Putamen (tissue), 1 donor: ENCODE measurements at regions not wholly inside any gene's neighbourhood (a gene's known extent, or its start where the extent isn't known, plus 50 kb on each side); places are given as distances from the start of the nearest gene placed in this dataset.

Experiments
- DNase-seq: peaks from one replicate; pipeline ENCODE4 v3.0.0-alpha.2; 2016; ENCODE audit warnings: low spot score

DNA sequence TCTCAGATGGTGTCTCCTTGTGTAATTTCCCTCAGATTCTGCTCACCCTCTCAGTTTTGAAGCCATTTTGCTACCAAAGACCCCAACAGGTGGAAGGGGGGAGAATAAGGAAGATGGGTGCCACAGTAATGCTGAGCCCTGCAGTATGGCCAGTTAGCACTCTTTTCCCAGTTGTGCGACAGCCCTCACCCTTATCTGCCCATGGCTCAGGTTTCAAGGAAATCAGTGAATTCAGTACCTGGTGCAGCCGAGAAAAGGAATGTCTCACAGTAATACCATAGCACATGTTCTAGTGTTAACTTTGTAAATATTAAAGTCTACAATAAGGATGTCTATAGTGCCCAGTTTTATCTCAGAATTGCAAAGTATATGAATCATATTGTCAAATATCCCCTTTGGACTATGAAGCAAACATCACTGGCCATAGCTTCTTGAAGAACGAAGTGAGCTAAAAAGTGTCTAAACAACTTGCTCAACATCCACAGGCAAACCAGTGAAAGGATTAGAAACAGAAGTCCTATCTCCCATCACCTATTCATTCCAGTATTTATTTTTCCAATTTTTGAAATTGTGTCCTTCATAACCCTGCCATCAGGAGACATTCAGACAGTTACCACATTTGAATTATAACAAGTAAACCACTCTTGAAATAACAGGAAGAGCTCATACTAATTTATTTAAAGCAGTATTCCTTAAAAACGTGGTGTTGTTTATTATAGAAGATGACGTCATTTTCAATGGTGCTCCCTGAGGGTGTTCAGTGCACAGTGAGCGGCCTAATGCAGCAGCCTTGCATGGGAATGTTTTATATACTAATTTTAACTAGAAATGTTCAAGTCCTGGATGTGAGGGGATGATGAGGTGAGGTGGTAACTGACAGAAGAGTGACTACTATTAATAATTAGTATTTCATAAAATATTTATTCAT is 366.2 kb downstream of the TFAP2A start:
- no peak for DNase-seq

DNA sequence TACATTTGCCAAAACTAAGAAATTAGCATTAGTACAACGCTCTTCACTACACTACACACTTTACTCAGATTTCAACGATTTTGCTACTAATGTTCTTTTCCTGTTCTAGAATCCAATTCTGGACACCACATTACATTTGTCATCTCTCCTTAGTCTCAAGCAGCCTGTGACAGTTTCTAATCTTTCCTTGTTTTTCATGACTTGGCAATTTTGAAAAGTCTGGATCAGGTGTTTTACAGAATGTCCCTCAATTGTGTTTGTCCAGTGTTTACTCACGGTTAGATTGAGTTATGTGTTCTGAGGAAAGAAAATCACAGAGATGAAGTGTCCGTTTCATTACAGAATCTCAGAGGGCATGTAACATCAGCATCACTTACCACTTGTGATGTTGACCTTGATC is 372.6 kb downstream of the TFAP2A start:
- no peak for DNase-seq

DNA sequence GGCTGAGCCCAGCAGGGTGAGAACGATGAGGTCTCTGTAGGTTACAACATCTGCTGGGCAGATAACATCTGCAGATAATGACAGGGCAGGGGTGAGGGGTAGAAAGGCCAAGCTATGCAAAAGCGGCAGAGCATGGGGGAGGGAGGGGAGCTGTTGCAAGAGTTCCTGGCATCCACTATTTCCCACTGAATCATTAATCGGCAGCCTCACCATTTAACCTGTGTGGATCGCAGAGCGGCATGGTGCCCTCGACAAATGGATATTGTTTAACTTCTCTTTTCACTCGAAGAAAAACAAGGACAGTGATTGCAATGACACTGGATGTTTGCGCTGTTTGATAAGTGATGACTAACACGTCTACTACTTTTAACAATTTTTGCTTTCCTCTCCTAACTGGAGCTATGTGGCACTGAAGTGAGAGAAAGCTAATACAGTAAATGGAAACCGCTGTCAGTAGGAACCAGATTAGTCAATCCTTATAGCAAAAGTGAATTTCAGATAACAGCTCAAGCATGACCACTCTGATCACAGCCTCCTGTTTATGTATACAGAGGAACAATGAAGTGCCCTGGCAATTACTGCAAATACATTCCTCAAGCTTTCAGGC is 381.5 kb downstream of the TFAP2A start:
- DNase-seq, result no peak

DNA sequence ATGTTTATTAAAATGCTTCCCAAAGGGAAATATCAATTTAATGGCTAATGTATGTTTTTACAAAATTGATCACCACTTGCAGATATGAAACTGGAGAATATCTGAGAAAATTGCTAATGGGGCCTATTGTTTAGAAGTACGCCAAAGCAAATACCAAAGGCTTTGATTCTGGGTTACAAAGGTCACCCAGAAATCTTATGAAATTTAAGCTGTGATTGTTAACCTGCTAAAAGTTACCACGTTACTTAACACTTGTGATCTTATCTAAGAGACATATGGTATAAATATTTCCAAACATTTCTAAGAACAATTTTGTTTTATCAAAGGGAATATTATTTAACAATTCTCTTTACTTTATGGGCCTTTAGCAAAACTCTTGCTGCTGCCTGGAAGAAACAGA is 383.3 kb downstream of the TFAP2A start:
- DNase-seq, result no peak

DNA sequence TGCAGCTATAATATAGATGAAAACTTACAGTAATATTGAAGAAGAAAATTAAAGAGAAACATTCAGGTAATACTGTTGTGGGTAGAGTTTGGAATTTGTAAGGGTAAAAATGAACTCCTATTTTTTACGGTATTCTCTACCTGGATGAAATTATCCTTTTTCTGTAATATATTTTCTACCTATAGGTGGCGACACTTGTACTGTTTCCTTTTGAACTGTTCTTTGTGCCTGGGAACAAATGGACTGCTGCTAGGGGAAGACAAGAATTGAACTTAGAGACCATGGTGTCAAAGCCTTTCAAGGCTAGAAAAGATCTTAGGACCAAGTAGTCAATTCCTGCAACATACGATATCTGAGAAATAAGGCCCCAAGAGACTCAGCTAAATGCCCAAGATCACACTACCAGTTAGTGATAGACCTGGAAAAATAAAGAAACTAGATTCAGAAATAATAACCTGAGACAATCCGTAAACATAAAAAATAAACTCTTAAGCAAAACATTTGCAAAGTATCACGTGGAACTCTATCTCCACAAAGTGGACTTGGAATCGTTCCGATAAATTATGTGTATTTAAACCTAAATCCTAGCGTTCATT is 383.8 kb downstream of the TFAP2A start:
- peak; percentile 3 for DNase-seq

DNA sequence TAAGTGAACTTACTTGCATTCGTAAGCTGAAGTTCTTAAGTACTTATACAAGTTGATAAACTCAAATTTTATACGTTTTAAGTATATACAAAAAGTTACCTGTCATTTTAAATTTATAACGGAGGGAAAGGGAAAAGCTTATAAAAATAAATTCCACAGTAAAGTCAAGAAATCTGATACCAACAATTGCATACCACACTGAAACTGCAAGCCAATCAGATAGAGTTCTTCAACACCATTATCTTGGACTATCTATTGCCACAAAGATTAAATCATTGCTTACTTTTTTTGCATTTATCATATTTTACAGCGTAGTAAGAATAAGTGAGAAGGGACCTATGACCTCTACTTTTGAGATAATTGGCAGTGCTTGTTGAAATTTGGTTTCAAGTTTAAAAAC is 386.7 kb downstream of the TFAP2A start:
- DNase-seq, result no peak

DNA sequence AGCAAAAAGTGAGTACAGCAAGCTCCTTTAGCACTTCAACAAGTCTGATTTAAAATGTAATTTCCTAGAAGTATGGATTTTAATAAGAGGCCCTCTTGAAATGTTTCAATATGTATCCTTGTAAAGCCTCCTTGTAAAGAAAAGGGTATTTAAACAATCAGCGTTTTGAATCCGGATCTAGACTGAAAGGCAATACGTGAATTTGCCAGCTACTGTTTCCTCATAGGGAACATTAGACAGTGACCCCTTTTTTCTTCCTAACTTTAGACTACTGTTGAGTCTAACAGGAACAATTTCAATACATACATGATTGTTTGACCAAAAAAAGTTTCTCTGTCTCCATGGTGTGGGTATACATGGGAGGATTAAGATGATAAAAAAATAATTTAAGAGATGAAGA is 395.0 kb downstream of the TFAP2A start:
- DNase-seq, result no peak

DNA sequence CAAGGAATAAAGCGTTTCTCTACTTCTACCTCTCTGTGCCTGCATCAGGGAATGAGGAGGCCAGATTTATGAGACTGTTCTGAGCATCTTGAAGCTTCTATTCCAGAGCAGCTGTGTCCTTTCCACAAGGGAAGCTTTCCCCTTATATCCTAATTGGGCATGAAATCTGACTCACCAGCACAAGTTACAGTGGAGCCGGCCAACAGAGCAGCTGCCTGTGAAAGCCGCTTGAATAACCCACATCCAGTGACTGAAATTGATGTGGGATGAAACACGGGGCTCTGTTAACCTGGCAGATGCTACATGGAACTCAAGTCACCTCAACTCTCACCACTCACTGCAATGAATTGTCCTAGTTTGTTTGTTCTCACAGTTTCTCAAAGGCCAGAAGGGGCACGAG is 400.3 kb downstream of the TFAP2A start:
- DNase-seq, result no peak

DNA sequence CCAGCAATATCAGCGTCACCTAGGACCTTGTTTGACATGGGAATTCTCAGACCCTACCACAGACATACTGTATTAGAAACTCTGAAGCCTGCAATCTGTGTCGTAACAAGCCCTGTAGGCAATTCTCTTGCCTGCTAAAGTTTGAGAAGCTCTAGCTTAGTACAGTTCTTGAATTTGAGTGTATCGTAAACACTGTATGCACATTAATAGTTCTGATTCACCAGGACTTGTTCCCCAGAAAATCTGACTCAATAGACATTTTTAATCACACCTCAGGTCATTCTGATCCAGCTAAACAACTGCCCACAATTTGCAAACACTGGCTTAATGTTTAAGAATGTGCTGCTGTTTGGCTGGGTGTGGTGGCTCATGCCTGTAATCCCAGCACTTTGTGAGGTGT is 414.3 kb downstream of the TFAP2A start:
- no peak for DNase-seq

DNA sequence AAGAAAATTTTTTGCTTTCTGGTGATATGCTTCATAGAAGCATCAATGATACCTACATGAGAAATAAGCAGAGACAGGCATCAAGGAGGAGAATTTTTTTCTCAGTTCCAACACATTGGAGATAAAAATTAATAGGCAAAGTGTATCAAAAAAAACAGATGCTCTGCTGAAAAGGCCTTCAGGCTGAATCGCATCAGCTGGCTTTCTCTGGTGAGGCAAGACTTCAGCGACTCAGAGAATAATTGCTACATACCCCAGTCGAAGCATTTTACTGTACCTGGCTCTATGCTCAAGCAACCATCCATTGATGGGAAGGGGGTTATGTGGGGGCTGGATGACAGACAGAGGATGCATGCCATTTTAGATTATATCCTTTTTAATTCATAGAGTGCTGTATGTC is 415.1 kb downstream of the TFAP2A start:
- no peak for DNase-seq

DNA sequence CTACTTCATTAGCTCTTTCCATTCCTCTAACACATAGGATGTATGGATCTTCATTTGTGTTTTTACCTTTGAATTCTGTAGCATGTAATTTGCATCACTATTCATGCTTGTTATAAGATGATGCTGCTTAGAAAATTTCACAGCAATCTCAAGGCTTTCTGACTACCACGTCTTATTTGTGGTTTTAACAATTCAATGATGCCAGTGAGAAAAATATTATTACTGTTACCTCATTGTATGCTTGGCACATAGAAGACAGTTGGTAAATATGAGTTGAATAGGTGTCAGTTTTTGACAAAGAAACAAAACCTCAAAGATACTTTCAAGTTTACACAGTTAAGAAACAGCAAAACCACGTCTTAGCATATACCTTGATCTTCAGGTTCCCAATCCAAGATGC is 428.6 kb downstream of the TFAP2A start:
- DNase-seq, result no peak

DNA sequence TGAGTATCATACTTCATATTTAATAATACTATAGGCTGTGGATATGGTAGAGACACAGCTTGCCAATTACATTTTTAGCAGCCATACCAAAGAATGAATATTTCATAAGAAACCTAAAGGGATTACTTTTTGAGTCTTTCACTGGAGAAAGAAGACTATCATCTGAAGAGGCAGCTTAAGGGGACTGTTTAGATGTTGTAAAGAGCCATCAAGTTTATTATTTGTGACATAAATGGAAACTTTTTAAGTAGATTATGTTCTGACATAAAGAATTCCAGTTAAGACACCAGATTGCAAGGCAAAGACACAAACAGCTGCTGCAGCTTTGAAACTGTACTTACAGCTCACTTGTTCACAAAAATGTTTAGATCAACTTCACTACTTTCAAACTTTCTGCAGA is 429.4 kb downstream of the TFAP2A start:
- no peak for DNase-seq

DNA sequence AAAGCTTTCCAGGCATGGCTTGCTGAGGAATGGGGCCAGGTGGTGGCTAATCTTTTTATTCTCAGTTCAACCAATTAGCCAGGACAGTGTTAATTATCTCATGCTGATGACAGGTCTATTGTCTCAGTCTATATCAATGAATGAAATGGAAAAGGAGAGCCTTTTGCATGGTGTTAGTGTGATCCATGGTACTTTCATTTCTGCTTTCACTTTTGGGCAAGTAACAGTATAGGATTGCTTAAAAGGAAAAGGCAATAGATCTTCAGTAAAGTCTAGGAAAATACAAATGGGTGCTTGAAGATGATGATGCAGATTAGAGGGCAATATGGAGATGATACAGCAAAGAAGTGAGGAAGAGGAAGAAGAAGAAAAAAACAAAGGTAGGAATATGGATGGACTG is 430.3 kb downstream of the TFAP2A start:
- DNase-seq, result no peak

DNA sequence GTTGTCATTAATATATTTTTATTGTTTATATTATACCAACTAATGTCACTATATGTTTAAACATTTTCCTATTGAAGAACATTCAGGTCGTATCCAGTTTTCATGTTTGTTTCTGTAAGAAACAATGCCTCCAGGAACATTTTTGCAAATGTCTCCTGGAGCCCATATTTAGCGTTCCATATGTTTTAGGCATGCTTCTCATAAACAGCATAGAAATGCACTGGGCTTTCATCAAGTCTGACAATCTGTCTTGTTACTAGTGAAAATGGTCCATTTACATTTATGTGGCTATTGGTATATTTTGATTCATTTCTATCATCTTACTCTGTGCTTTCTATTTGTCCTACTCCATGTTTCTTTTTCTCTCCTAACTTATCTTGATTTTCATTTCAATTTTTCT is 431.7 kb downstream of the TFAP2A start:
- no peak for DNase-seq

DNA sequence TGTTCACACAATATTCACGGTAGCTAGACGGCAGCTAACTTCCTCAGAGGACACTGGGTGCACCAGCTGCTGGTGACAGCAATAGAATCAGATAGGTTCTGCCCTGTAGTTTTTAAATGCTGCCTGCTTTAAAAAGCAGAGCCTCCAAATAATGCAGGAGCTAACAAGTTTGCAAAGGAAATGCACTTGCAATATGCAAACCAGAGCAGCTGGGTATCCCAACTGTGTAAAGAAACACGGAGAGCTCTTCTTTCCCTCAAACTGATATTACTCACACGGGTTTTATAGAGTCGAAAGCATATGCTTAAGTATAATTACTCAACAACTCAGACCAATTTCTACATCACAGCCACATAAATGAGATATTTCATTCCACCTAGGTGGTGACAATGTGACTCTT is 432.7 kb downstream of the TFAP2A start:
- DNase-seq, result no peak

DNA sequence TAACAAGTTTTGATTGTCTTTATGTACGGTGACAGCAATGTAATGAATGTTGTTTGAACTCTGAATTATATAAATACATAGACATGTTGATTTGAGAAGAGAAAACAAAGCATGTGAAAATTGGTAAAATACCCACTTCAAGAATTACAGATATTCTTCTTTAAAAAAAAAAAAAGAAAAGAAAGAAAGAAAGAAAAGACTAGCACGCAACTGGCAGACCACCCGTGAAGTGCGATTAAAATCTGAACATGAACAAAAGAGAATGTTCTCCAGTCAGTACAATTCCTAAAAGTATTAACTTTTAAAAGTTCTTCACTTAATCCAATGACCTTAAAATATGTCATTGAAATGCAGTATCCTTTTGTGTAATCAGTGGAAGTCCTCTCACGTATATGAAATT is 434.9 kb downstream of the TFAP2A start:
- DNase-seq, result no peak

DNA sequence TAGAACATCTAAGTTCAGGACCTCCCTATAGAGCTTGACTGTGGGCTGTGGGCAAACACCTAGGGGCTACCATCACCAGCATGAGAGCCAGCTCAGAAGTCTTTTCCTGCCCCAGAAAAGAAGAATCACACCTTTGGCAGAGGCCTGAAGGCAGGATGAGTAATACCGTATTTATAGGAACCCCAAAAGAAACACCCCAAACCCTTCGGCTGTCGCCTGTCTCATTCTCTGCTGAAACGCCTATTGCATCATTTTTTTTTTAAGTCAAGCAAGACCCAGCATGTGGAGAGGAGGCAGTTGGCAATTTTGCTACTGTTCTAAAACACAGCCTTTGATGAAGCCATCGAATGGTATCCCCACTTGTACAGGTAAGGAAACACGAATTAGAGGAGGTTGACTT is 436.4 kb downstream of the TFAP2A start:
- DNase-seq, result no peak

DNA sequence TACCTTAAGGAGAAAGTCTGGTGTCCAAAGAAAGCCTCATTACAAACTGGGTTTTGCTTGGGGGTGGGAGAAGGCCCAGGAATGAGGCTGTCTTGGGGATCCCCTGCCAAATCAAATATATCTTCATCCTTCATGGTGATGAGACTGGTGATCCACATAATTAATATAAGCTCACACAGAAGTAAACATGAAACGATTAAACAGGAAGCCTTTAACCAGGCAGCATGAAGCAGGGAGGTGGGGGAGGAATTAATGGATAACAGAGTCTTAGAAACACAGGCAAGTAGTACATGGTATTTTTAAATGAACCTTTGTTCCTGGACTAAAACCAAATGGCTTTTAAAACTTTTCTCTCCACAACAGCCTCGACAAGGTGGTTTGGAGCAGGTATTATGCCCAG is 437.5 kb downstream of the TFAP2A start:
- no peak for DNase-seq

DNA sequence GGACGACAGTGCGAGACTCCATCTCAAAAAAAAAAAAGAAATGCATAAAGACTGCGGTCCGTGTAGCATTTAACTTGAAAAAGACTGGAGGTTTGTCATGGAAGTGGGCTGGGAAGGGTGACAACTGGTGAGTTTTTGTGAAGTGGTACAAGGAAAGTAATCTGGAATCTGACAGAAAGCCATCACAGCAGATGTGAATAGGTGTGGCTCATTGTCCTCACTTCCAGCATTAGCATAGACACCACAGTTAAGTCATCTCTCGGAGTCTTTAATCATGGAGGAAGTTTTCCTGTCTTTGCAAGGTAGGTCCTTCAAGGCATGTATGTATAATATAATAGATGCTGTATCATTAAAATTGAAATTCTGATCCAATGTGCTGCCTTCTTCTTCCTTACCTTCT is 453.2 kb downstream of the TFAP2A start:
- no peak for DNase-seq

DNA sequence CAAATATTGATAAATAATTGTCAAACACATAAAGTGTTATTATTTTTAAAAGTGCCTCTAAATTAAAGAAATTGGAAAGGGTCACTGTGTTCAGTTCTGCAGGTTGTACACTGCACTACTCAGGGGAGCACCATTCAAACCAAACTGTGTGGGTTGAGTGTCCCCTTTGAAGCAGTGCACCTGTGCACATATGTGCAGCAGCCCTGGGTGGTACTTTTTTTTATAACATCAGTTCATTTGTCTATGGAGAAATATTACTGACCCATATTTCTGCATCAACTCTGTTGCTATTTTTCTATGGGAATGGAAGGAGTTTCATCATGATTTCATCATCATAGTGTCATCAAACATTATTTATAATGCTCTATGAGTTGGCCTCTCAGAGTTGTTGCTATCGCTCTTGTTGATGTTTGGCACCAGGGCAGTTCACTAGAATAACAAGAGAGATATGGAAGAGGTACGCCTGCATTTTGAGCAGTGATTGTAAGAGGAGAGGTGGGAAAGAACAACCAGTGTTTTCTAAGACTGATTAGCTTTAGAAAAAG is 457.6 kb downstream of the TFAP2A start:
- no peak for DNase-seq

DNA sequence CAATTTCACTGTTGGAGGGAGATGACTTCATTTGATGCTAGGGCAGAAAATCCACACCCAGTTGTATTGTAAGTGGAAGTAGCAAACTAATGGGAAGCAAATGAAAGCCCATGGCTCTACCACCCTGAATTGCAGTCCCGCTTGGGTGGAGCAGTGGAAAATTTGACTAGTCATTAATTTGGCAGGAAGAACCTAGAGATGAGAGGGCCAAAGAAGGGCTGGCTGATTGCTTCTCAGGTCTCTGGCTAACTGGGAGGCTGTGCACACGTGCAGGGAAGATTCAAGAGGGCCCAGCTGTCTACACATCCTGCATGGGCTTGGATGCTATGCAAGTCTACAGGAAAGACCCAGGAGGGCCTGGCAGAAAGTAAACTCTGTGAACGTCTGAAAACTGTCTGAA is 466.2 kb downstream of the TFAP2A start:
- no peak for DNase-seq

DNA sequence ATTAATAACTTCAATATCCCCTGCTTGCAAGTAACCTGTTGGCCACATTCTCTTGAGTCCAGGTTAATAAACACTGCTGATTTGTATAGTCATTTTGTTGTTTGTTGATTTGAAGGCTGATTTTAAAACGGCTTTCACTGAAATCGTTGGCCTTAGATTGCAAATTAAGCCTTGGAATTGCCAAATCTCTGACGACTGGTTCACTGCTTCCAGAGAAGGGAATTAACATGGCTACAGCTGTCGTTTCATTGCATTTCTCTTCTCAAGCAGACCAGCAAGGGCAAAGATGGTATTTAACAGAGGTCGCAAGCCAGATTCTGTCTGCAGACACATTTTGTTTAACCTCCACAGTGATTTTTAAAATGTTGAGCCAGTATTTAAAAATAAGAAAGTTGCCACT is 470.9 kb downstream of the TFAP2A start:
- DNase-seq, result no peak

DNA sequence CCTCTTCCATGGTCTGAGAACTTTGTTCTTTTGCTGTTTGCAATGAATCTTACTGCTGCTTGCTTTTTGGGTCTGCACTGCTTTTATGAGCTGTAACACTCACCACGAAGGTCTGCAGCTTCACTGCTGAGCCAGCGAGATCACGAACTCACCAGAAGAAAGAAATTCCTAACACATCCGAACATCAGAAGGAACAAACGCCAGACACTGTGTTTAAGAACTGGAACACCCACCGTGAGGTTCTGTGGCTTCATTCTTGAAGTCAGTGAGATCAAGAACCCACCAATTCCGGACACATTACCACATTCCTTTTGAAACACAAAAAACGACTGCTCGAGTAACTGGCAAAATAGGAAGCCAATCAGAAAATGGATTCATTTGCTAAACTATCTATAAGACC is 471.8 kb downstream of the TFAP2A start:
- no peak for DNase-seq
